Adrenal gland (tissue), 9 donors: ENCODE measurements at regions not wholly inside any gene's neighbourhood (a gene's known extent, or its start where the extent isn't known, plus 50 kb on each side); places are given as distances from the start of the nearest gene placed in this dataset.

Experiments
- DNase-seq, 7 donors: peaks; one replicate each; pipeline ENCODE4 v3.0.0-alpha.2; 2019 to 2020
- H3K27ac ChIP-seq, 5 donors: fragments of 200-600 bp; sonication (generic) in 4 of 5; 1 replicate in 3 of 5; 2 replicates in 2 of 5; pipeline versions ENCODE4 v1.5.1 to v1.8.0; 2016 to 2020; ENCODE audit warnings: mild to moderate bottlenecking in 1 of 5
- H3K27me3 ChIP-seq: fragments of 200-600 bp; 2 replicates; pipeline ENCODE4 v1.8.0; 2021
- H3K36me3 ChIP-seq, 2 donors: fragments of 200-600 bp; replicated peaks in 1 of 2; 1 replicate in 1 of 2; 2 replicates in 1 of 2; pipeline versions ENCODE4 v1.5.1 to v1.8.0; 2018 to 2022
- H3K4me1 ChIP-seq, 2 donors: fragments of 200-600 bp; replicated peaks in 1 of 2; 1 replicate in 1 of 2; 2 replicates in 1 of 2; pipeline versions ENCODE4 v1.5.1 to v1.8.0; 2018 to 2021
- H3K4me3 ChIP-seq, 4 donors: fragments of 200-600 bp; sonication (generic) in 3 of 4; one replicate each; pipeline ENCODE4 v1.5.1; 2016 to 2018
- H3K9me3 ChIP-seq, 3 donors: fragments of 200-600 bp; sonication (generic) in 1 of 3; replicated peaks in 1 of 3; 1 replicate in 2 of 3; 2 replicates in 1 of 3; pipeline versions ENCODE4 v1.5.1 to v1.8.0; 2016 to 2021
- POLR2A ChIP-seq, 2 donors: fragments of 450-650 bp; IDR thresholded peaks; one replicate each; pipeline ENCODE4 v1.6.1; 2017; ENCODE audit warnings: antibody characterized with exemption in 2 of 2, mild to moderate bottlenecking in 2 of 2, moderate library complexity in 1 of 2
- WGBS, 4 donors: extraction: QIAGEN DNeasy Blood & Tissue Kit in 2 of 4; methylation state at CpG; one replicate each; pipeline versions ENCODE4 v1.1.5 to v1.1.7; 2013 to 2017; 5-methylcytosine and 5-hydroxymethylcytosine counted together
- intact Hi-C, 2 donors: fragments of 100-400 bp; cut with DNase I; formaldehyde crosslinking; loops; one replicate each; pipeline versions ENCODE4 v1.14.1 to v1.15.0; 2022 to 2023
- TF ChIP-seq, protein P1 (sequence below), 6 experiments: fragments of 450-650 bp in 4 of 6; fragments of 200-600 bp in 2 of 6; sonication (generic) in 1 of 6; IDR thresholded peaks; 1 replicate in 5 of 6; 2 replicates in 1 of 6; pipeline versions ENCODE4 v1.5.1 to v1.8.0; 2016 to 2021; ENCODE audit warnings: antibody characterized with exemption in 6 of 6, mild to moderate bottlenecking in 2 of 6, moderate library complexity in 1 of 6
- donor health status: healthy with polysubstance abuse.
- donor health status: Bipolar disorder and iron deficiency.
- donor health status: DM: yes; HTN: yes; CAD: no.
- donor health status: DM: no; HTN: no; CAD: no.
- donor health status: DM: no; HTN: no; CAD: no.

DNA sequence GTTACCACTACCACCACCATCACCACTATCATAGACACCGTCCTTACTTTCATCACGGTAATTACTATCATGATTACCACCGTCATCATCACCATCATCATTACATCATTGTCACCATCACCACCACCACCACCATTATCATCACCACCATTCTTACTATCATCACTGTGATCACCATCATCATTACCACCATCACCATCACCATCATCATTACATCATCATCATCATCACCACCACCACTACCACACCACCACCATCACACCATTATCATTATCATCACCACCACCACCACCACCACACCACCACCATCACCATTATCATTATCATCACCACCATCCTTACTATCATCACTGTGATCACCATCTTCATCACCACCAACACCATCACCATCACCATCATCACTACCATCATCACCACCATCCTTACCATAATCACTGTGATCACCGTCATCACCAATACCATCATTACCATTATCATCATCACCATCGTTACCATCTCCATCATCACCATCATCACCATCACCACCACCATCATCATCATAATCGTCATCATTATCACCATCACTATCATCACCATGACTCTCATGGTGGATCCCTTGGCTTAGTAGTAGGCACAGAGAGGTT is 244.4 kb upstream of the C1orf174 start:
- Histone ChIP-seq H3K36me3 (no peaks in the 10 kb centered on the region), H3K4me3 (no peak overlapping the region), H3K27me3 (no peaks in the 10 kb centered on the region), H3K27ac (no peak overlapping the region), H3K4me1 (no peaks in the 10 kb centered on the region), H3K9me3 (no peaks in the 10 kb centered on the region)
- intact Hi-C loops: no loop called here
- TF ChIP-seq, protein P1, sequence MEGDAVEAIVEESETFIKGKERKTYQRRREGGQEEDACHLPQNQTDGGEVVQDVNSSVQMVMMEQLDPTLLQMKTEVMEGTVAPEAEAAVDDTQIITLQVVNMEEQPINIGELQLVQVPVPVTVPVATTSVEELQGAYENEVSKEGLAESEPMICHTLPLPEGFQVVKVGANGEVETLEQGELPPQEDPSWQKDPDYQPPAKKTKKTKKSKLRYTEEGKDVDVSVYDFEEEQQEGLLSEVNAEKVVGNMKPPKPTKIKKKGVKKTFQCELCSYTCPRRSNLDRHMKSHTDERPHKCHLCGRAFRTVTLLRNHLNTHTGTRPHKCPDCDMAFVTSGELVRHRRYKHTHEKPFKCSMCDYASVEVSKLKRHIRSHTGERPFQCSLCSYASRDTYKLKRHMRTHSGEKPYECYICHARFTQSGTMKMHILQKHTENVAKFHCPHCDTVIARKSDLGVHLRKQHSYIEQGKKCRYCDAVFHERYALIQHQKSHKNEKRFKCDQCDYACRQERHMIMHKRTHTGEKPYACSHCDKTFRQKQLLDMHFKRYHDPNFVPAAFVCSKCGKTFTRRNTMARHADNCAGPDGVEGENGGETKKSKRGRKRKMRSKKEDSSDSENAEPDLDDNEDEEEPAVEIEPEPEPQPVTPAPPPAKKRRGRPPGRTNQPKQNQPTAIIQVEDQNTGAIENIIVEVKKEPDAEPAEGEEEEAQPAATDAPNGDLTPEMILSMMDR (IDR thresholded peaks at IDR 0.05): no peak
- TF ChIP-seq POLR2A (IDR thresholded peaks at IDR 0.05): no peak
- no peak for DNase-seq
- WGBS, 4 donors: 86 to 95% (median 91%) methylated on average over 6 of the region's 6 CpGs

DNA sequence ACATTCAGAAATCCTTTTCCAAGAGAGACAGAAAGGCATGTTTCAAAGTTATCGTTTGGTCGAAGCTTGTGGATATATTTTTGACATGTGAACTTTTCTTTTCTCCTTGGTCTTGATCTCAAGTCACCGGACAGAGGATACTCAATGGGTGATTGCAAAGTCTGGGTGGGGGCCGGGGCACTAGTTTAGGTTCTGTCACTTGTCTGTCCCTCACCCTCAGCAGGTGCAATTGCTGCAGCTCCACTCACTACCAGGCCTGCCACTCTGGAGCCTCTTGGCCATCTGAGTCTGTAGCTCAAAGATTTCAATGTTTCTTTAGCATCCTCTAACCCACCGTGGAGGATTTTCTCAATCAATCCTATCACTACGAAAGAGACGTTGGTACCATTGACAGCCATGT is 246.0 kb upstream of the C1orf174 start:
- 56 to 85% (median 67%) methylated on average over 7 of the region's 7 CpGs for WGBS, 4 donors
- no peak for TF ChIP-seq POLR2A (IDR thresholded peaks at IDR 0.05)
- TF ChIP-seq, protein P1 (IDR thresholded peaks at IDR 0.05): no peak
- H3K27ac ChIP-seq: no peak overlapping the region
- H3K4me3 ChIP-seq: no peak overlapping the region
- DNase-seq: no peak
- H3K27me3 ChIP-seq: no peaks in the 10 kb centered on the region
- no peaks in the 10 kb centered on the region for H3K4me1 ChIP-seq
- H3K36me3 ChIP-seq: no peaks in the 10 kb centered on the region
- intact Hi-C loops: no loop called here
- no peaks in the 10 kb centered on the region for H3K9me3 ChIP-seq

DNA sequence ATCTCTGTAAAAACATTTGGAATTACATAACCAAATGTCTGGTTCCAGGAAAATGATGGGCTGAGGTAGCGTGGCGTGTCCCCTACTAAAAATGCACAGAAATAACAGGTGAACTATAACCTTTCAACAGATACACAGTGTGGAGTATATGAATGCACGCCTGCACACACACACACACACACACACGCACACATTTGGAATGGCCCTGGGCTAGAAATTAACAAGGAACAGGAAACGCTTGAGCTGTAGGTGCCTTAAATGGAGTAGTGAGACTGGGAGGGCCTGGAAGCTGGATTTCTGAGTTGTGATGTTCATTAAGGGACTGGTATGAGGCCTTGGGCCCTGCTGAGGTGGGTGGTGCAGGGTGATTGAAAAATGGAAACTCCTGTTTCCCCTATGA is 246.5 kb upstream of the C1orf174 start:
- DNase-seq: no peak
- Histone ChIP-seq H3K4me1 (no peaks in the 10 kb centered on the region), H3K9me3 (no peaks in the 10 kb centered on the region), H3K27ac (no peak overlapping the region), H3K36me3 (no peaks in the 10 kb centered on the region), H3K4me3 (no peak overlapping the region), H3K27me3 (no peaks in the 10 kb centered on the region)
- intact Hi-C loops: no loop called here
- TF ChIP-seq, protein P1 (IDR thresholded peaks at IDR 0.05): no peak
- TF ChIP-seq POLR2A (IDR thresholded peaks at IDR 0.05): no peak
- 73 to 84% (median 76%) methylated on average over 5 of the region's 5 CpGs for WGBS, 4 donors

DNA sequence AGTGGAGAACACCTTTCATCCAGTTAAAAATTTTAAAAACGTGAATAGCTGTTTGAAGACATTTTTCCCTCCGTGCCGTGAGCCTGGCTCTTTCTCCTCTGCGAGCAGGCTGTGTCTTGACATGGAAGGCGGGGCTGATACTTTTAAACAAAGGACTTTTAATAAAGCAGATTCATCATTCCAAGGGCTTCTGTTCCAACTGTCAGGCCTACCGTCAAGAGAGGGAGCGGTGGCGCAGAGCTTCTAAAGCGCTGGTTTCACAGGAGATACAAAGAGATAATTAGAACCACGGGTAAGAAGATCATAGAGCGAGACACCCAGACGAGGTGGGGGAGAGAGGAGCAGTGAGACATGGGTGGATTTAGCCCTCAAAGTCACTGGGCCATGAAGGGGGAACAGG is 247.4 kb upstream of the C1orf174 start:
- no peaks in the 10 kb centered on the region for H3K36me3 ChIP-seq
- H3K27me3 ChIP-seq: no peaks in the 10 kb centered on the region
- TF ChIP-seq, protein P1 (IDR thresholded peaks at IDR 0.05): no peak
- TF ChIP-seq POLR2A (IDR thresholded peaks at IDR 0.05): no peak
- H3K27ac ChIP-seq: no peak overlapping the region
- no peaks in the 10 kb centered on the region for H3K4me1 ChIP-seq
- no peak overlapping the region for H3K4me3 ChIP-seq
- no peaks in the 10 kb centered on the region for H3K9me3 ChIP-seq
- DNase-seq: no peak
- intact Hi-C loops: no loop called here
- 61 to 74% (median 67%) methylated on average over 12 of the region's 12 CpGs for WGBS, 4 donors
